ENCODE measurements at regions not wholly inside any gene's neighbourhood (a gene's known extent, or its start where the extent isn't known, plus 50 kb on each side); places are given as distances from the start of the nearest gene placed in this dataset.

DNA sequence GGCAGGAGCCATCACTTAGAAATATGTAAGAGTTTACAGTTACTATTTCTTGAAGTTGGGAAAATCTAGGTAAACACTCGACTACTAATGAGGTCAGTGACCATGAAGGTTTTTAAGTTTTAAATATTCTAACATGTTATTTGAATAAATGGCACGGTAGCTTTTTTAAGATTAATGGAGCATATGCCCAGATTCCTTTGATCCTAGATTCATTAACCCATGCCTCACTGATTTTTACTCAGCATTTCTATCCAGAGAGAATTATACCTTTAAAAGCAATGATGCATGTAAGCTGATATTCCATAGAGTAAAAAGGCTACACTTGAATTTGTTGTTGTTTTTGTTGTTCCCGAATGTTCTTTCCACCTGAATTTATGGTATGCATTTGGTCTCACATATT lies 541.4 kb downstream of the DACH1 start:
- TF ChIP-seq, protein P1, sequence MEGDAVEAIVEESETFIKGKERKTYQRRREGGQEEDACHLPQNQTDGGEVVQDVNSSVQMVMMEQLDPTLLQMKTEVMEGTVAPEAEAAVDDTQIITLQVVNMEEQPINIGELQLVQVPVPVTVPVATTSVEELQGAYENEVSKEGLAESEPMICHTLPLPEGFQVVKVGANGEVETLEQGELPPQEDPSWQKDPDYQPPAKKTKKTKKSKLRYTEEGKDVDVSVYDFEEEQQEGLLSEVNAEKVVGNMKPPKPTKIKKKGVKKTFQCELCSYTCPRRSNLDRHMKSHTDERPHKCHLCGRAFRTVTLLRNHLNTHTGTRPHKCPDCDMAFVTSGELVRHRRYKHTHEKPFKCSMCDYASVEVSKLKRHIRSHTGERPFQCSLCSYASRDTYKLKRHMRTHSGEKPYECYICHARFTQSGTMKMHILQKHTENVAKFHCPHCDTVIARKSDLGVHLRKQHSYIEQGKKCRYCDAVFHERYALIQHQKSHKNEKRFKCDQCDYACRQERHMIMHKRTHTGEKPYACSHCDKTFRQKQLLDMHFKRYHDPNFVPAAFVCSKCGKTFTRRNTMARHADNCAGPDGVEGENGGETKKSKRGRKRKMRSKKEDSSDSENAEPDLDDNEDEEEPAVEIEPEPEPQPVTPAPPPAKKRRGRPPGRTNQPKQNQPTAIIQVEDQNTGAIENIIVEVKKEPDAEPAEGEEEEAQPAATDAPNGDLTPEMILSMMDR (IDR thresholded peaks at IDR 0.05; ENCODE audit: poor library complexity, severe bottlenecking) = no peak
- TF ChIP-seq POLR2AphosphoS5 (IDR thresholded peaks at IDR 0.05) (no peak), MXI1 (conservative IDR thresholded peaks at IDR 0.05; ENCODE audit: poor library complexity, severe bottlenecking) (no peak), RAD21 (conservative IDR thresholded peaks at IDR 0.05) (no peak), SMC3 (conservative IDR thresholded peaks at IDR 0.05; ENCODE audit: poor library complexity) (no peak), EZH2 (IDR thresholded peaks at IDR 0.05; ENCODE audit: borderline replicate concordance, insufficient read depth, low read length, poor library complexity, severe bottlenecking) (no peak), EP300 (conservative IDR thresholded peaks at IDR 0.05; ENCODE audit: poor library complexity, severe bottlenecking) (no peak)
- TF ChIP-seq, protein P2, sequence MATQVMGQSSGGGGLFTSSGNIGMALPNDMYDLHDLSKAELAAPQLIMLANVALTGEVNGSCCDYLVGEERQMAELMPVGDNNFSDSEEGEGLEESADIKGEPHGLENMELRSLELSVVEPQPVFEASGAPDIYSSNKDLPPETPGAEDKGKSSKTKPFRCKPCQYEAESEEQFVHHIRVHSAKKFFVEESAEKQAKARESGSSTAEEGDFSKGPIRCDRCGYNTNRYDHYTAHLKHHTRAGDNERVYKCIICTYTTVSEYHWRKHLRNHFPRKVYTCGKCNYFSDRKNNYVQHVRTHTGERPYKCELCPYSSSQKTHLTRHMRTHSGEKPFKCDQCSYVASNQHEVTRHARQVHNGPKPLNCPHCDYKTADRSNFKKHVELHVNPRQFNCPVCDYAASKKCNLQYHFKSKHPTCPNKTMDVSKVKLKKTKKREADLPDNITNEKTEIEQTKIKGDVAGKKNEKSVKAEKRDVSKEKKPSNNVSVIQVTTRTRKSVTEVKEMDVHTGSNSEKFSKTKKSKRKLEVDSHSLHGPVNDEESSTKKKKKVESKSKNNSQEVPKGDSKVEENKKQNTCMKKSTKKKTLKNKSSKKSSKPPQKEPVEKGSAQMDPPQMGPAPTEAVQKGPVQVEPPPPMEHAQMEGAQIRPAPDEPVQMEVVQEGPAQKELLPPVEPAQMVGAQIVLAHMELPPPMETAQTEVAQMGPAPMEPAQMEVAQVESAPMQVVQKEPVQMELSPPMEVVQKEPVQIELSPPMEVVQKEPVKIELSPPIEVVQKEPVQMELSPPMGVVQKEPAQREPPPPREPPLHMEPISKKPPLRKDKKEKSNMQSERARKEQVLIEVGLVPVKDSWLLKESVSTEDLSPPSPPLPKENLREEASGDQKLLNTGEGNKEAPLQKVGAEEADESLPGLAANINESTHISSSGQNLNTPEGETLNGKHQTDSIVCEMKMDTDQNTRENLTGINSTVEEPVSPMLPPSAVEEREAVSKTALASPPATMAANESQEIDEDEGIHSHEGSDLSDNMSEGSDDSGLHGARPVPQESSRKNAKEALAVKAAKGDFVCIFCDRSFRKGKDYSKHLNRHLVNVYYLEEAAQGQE (IDR thresholded peaks at IDR 0.05; ENCODE audit: borderline replicate concordance) = no peak

Data from neural cell (in vitro differentiated cells).